Lower lobe of right lung (tissue), 2 donors: ENCODE measurements at regions not wholly inside any gene's neighbourhood (a gene's known extent, or its start where the extent isn't known, plus 50 kb on each side); places are given as distances from the start of the nearest gene placed in this dataset.

Experiments used
- ATAC-seq, 2 donors: fragments of 200-7000 bp; cut with Tn5 transposase; one replicate each; pipeline ENCODE4 v1.9.1; 2020 to 2022; ENCODE audit warnings: mild to moderate bottlenecking in 2 of 2, moderate library complexity in 2 of 2
- DNase-seq: peaks from one replicate; pipeline ENCODE4 v3.0.0-alpha.2; 2020
- H3K27ac ChIP-seq: fragments of 200-600 bp; one replicate; pipeline ENCODE4 v1.8.0; 2022
- H3K27me3 ChIP-seq: fragments of 200-600 bp; one replicate; pipeline ENCODE4 v1.8.0; 2022; ENCODE audit warnings: low read depth
- H3K36me3 ChIP-seq: fragments of 200-600 bp; one replicate; pipeline ENCODE4 v1.8.0; 2022; ENCODE audit warnings: mild to moderate bottlenecking
- H3K4me1 ChIP-seq: fragments of 200-600 bp; one replicate; pipeline ENCODE4 v1.8.0; 2022
- H3K4me3 ChIP-seq: fragments of 200-600 bp; one replicate; pipeline ENCODE4 v1.8.0; 2022; ENCODE audit warnings: mild to moderate bottlenecking
- H3K9me3 ChIP-seq: fragments of 200-600 bp; one replicate; pipeline ENCODE4 v1.8.0; 2022
- intact Hi-C: fragments of 100-400 bp; cut with DNase I; formaldehyde crosslinking; loops from one replicate; pipeline ENCODE4 v1.11.0; 2022
- TF ChIP-seq, protein P1 (sequence below): fragments of 200-600 bp; IDR thresholded peaks from one replicate; pipeline ENCODE4 v1.8.0; 2022; ENCODE audit warnings: antibody characterized with exemption, mild to moderate bottlenecking
- donor health status: DM: no; HTN: yes; CAD: no; lungs with severe emphysema.

- Histone ChIP-seq H3K4me1 (no peaks in the 10 kb centered on the region), H3K9me3 (no peaks in the 10 kb centered on the region), H3K27ac (no peak overlapping the region), H3K4me3 (no peak overlapping the region), H3K36me3 (no peaks in the 10 kb centered on the region), H3K27me3 (no peaks in the 10 kb centered on the region)
- ATAC-seq (no peak), DNase-seq (no peak)
- TF ChIP-seq, protein P1, sequence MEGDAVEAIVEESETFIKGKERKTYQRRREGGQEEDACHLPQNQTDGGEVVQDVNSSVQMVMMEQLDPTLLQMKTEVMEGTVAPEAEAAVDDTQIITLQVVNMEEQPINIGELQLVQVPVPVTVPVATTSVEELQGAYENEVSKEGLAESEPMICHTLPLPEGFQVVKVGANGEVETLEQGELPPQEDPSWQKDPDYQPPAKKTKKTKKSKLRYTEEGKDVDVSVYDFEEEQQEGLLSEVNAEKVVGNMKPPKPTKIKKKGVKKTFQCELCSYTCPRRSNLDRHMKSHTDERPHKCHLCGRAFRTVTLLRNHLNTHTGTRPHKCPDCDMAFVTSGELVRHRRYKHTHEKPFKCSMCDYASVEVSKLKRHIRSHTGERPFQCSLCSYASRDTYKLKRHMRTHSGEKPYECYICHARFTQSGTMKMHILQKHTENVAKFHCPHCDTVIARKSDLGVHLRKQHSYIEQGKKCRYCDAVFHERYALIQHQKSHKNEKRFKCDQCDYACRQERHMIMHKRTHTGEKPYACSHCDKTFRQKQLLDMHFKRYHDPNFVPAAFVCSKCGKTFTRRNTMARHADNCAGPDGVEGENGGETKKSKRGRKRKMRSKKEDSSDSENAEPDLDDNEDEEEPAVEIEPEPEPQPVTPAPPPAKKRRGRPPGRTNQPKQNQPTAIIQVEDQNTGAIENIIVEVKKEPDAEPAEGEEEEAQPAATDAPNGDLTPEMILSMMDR: no peak
- intact Hi-C loops: no loop called here
These were observed 112.1 kb downstream of the NUDT12 start for GRCh38 chr5:103450333-103451061.

DNA sequence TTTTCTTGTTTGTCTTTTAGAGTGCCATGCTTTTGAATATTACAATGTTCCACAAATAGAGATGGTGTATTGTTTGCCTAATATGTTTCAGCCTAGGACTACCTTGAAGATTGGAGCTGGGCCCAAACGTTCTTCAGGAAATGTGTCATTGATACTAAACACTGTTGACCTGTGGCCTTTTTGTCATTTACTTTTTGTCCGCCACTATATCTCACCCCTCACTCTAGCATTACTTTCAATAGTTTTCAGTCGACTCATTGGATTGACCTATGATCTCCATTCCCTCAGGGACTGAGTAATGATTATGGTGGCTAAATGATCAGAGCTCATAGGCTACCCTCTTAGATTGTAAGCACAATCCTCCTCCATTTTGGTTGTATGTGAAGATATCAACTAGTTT, 115.8 kb downstream of the NUDT12 start:
- TF ChIP-seq, protein P1: no peak
- ATAC-seq: no peak
- H3K27ac ChIP-seq: no peak overlapping the region

GRCh38 chr5:103445426-103446035, 117.1 kb downstream of the NUDT12 start:
- Histone ChIP-seq H3K27ac (no peak overlapping the region), H3K9me3 (peaks cover under 1% of the 10 kb centered on the region), H3K4me3 (no peak overlapping the region), H3K36me3 (no peaks in the 10 kb centered on the region), H3K27me3 (no peaks in the 10 kb centered on the region), H3K4me1 (no peaks in the 10 kb centered on the region)
- TF ChIP-seq, protein P1: no peak
- no peak for ATAC-seq
- intact Hi-C loops: no loop called here
- DNase-seq: no peak

More for the DNA sequence above, 115.8 kb downstream of the NUDT12 start:
- no peak for DNase-seq
- Histone ChIP-seq H3K4me3 (no peak overlapping the region), H3K36me3 (no peaks in the 10 kb centered on the region), H3K27me3 (no peaks in the 10 kb centered on the region), H3K4me1 (no peaks in the 10 kb centered on the region), H3K9me3 (no peaks in the 10 kb centered on the region)
- intact Hi-C loops: no loop called here

- intact Hi-C loops: no loop called here
- H3K9me3 ChIP-seq: peaks cover 9% of the 10 kb centered on the region
- no peak overlapping the region for H3K4me3 ChIP-seq
- H3K36me3 ChIP-seq: no peaks in the 10 kb centered on the region
- TF ChIP-seq, protein P1: no peak
- DNase-seq (no peak), ATAC-seq (no peak)
- no peaks in the 10 kb centered on the region for H3K4me1 ChIP-seq
- no peak overlapping the region for H3K27ac ChIP-seq
- no peaks in the 10 kb centered on the region for H3K27me3 ChIP-seq
These were observed 118.1 kb downstream of the NUDT12 start for GRCh38 chr5:103444333-103445038.

GRCh38 chr5:103442750-103443149, 119.8 kb downstream of the NUDT12 start:
- ATAC-seq (no peak), DNase-seq (no peak)
- Histone ChIP-seq H3K27me3 (no peaks in the 10 kb centered on the region), H3K4me1 (no peaks in the 10 kb centered on the region), H3K9me3 (peaks cover 12% of the 10 kb centered on the region), H3K27ac (no peak overlapping the region), H3K4me3 (no peak overlapping the region), H3K36me3 (no peaks in the 10 kb centered on the region)
- intact Hi-C loops: no loop called here
- TF ChIP-seq, protein P1: no peak
